ENCODE measurements at regions not wholly inside any gene's neighbourhood (a gene's known extent, or its start where the extent isn't known, plus 50 kb on each side); places are given as distances from the start of the nearest gene placed in this dataset.

GRCh38 chr3:135885885-135886284 lies 79.6 kb upstream of the PPP2R3A start:
- no peak for TF ChIP-seq CTCF (IDR thresholded peaks at IDR 0.05)
- no peak for TF ChIP-seq POLR2AphosphoS5 (IDR thresholded peaks at IDR 0.05)

All from sigmoid colon (tissue), 4 donors.